ENCODE measurements at regions not wholly inside any gene's neighbourhood (a gene's known extent, or its start where the extent isn't known, plus 50 kb on each side); places are given as distances from the start of the nearest gene placed in this dataset.

GRCh38 chr14:26395726-26396125 lies 202.1 kb downstream of the NOVA1 start:
- no peak for DNase-seq (ENCODE audit: low read depth)

DNA sequence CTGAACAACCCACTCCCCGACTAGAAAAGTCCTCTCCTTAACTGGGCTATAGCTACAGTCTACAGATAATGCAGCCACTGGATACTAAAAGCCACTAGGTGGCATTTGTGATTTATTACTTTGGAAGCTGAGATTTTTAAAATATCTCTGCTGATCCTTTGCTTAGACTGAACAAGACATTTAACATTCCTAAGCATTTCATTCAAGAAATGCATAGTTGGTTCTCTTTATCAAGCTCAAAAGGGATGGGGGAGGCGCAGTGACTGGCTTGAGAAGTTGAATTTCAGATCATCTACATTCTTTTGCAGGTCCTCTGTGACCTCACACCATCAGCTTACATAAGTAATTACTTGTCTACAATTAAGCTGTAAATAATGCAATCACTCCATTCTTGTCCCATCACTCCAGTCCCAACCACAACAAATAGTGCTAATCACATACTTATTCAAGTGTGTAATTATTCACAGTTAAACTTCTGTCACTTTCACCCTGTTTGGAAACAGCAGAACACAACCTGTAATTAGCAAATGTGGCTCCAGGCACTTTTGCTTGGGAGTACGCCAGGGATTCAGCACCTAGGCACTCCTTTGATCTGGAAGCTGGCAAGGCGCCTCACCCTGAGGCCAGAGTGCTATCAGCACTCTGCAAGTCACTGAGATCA lies 203.6 kb downstream of the NOVA1 start:
- no peak for DNase-seq (ENCODE audit: low read depth)

DNA sequence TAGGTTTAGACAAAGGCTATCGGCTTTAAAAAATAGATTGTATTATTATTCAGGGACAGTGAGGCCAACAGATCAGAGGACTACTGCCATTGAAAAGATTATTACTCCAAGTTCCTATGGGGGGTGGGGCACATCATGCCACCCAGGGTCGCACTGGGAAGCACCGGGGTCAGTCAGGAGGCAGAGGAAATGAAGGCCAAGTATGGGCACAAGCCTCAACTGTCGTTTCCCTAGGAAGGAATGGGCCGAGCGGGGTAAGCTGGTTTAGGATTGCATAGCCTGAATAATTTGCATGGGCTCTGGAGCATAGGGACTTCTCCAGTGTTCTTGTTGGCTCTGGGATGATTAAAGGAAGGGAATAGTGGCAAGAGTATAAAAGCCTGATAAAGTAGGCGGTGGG lies 205.3 kb downstream of the NOVA1 start:
- no peak for DNase-seq (ENCODE audit: low read depth)

DNA sequence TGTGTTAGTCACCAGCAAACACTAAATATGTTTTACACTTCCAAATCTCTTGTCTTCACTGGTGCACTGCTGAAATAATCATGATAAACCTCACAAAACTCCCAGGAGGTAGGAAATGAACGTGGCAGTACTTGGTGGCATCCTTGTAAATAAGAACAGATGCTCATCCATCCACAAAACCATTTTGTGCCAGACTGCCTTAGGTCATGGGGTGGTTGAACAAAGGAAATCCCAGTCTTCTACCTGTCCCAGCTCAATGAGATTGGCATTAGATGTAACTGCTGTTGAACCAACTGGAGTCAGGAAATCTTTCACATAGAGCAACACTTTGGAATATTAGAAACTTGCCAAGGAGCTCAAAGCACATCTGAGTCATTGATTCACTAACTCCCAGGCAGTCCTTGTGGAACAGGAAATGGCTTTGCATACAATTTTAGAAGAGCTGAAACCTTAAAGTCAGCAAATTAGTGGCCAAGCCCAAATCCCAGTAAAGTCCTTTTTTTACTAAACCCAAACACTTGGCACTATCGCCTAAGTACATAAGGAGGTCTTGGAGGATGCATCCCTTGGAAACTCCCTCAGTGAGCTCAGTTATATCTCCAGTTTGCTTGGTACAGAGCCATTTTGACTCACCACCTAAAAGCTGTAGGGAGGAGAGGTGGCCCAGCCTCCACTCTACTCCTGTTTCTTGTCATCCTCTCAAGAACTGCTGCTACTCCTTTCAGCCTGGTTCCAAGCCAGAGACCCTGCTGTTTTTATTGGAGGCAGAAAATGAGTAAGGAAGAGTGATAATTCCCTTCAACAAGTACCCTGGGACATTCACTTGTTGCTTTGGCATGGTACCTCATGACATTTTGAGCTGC lies 208.0 kb downstream of the NOVA1 start:
- no peak for DNase-seq (ENCODE audit: low read depth)

GRCh38 chr14:26385310-26385709 lies 212.5 kb downstream of the NOVA1 start:
- DNase-seq (ENCODE audit: low read depth), result no peak

DNA sequence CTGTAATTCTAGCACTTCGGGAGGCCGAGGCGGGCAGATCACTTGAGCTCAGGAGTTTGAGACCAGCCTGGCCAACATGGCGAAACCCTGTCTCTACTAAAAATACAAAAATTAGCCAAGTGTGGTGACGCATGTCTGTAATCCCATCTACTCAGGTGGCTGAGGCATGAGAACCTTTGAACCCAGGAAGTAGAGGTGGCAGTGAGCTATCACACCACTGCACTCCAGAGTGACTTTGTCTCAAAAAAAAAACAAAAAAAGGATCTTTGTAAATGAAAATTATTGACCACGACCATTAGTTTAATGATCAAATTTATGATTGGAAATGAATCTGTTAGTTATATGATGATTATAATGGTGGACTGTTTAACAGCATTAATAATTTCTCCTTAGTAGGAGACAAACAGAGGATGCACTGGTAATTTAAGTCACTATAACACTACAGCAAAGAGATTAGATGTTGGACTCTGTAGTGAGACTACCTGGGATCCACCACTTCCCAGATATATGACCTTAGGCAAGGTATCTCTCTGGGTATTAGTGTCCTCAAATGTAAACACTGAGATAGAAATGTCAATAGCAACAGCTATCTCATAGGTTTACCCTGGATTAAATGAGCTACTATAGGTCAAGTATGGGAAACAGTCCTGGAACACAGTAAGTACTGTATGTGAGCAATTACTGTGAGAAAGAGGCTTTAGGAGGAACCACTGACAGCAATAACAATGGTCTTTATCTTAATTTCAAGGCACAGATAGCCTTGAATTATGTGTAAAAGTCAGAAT lies 214.7 kb downstream of the NOVA1 start:
- DNase-seq (ENCODE audit: low read depth), result no peak

DNA sequence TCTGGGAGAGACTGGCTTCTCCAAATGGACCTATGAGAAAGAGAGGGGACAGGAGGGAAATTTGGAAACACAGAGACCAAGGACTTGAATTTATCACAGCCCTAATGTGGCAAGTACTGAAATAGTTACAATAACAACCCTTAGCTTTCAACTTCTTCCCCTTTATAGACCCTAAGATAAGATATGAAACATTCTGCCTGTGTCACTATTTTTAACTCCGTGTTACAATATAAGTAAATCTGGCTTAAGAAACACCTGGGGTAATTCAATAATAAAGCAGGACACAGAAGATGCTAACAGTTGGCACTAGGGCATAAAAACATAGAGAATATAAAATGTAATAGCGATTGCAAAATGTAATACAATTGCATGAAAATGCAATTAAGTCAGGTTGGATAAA lies 216.4 kb downstream of the NOVA1 start:
- DNase-seq (ENCODE audit: low read depth), result no peak

DNA sequence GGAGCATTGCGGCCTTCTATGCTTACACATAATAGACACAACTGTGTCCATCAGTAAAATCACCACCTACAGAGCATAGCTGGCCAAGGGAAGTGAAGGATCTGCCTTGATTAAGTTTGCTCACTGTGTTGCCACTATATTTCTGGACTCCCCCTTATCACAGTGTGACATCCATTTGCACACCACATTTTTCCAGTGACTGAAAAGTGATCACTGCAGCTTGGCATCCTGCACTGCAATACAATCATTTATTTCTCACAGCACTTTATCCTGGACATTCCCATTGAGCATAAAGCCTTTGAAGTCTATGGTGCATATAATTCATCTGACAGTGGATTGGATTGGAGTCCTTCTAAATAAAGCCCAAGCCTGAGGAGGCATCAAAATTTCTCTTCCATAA lies 217.2 kb downstream of the NOVA1 start:
- DNase-seq (ENCODE audit: low read depth), result no peak

DNA sequence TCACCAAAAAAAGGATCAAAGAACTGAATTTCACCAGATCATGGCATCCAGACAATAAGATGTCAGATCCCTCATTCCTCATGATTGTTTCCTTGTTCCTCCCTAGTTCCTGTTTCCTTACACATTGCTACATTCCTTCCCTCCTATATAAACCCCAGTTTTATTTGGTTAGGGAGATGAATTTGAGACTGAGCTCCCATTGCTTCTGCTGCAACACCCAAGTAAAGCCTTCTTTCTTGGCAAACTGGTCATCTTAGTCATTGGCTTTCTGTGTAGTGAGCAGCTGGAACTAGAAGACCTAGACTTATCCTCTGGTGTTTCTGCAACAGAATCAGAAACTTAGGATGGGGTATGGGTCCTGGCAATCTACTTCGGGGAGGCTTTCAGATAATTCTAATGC lies 217.9 kb downstream of the NOVA1 start:
- no peak for DNase-seq (ENCODE audit: low read depth)

- DNase-seq (ENCODE audit: low read depth), result no peak
These were observed 220.7 kb downstream of the NOVA1 start for GRCh38 chr14:26377150-26377549.

DNA sequence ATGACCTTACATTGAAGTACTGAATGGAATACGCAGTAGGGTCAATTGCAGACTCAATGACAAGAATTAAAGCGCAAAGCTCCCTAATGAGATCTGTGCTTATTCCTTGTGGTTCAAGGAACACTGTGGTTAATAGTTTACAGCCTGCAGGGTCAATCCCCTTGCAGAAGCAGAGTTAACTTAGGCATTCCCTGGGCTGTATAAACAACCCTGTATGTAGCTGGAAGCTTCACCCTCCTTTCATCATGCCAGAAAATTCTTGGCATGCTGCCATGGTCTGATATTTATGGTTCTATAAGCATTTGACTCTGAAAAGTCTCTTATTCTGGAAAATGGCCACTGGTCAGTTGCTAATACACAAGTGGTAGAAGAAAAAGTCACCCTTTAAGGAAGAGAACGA lies 227.7 kb downstream of the NOVA1 start:
- DNase-seq (ENCODE audit: low read depth), result no peak

DNA sequence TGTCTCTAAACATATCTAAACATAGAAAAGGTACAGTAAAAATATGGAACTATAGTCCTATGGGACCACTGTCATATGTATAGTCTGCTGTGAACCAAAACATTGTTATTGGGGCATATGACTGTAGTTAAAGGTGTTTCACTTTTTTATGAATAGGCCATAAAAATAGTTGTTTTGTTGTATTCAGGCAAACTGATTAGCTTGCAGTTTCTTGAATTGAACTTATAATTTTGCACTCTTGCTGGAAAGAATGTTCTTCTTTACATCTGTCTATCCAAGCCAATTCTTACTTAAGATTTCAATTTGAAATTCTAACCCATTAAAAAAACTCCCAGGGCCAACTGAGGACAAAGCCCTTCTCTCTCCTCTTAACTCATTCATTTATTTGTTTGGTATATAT lies 234.1 kb downstream of the NOVA1 start:
- DNase-seq (ENCODE audit: low read depth), result no peak

- DNase-seq (ENCODE audit: low read depth), result no peak
These were observed 253.2 kb downstream of the NOVA1 start for GRCh38 chr14:26344596-26344995.

- no peak for DNase-seq (ENCODE audit: low read depth)
These were observed 258.5 kb downstream of the NOVA1 start for GRCh38 chr14:26339381-26339780.

GRCh38 chr14:26338231-26338630 lies 259.6 kb downstream of the NOVA1 start:
- no peak for DNase-seq (ENCODE audit: low read depth)

DNA sequence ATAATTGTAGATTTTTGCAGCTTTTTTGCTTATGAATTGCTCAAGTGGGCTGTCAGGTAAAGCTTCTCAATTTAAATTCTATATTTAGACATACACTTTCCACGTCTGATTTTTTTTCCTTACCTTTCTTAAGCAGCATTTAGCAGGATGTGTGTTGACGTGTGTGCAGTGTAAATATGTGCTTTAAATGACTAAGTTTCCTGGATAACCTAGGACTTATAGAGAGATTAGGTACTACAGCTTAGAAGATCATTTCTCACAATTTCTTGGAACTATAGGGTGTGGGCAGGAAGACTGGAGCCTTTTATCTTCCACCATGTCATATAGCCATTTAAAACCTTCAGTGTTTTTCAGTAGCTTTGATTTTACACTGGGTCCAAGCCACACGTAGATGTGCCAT lies 263.5 kb downstream of the NOVA1 start:
- DNase-seq (ENCODE audit: low read depth), result no peak

DNA sequence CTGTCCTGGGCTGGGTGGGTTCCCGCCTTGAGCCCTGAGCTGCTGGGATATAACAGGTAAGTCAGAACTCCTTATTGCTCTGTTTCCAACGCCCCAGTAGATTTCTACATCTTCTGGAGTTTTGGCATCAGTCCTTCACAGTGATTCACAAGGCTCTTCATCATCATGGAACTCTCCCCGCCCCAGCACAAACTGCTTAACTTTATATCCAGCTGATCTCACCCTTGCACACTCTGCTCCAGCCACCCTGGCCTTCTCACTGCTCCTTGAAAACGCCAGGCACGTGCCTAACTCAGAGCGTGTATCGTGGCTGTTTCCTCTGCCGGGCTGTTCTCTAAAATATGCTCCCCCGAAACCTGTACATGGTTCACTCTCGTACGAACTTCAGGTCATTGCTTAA lies 264.9 kb downstream of the NOVA1 start:
- no peak for DNase-seq (ENCODE audit: low read depth)

- DNase-seq (ENCODE audit: low read depth), result no peak
These were observed 266.9 kb downstream of the NOVA1 start for GRCh38 chr14:26330982-26331381.

DNA sequence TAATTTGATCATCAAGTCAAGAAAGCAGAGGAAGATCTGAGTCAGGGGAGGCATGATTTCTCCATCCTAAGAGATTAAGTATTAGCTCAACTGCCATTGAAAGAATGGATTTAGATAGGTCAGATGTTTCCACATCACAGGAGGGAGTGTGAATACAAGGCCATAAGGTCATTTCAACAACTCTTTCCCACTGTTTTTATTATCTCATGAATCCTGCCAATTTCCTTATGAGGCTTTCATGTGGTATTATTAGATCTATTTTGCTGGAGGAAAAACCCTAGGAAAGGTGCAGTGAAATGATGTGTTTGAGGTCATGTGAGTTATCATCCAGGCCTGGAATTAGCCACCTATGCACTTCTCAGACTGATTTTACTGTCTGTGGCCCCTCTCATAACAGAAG lies 269.0 kb downstream of the NOVA1 start:
- DNase-seq (ENCODE audit: low read depth), result no peak

GRCh38 chr14:26323869-26324268 lies 274.0 kb downstream of the NOVA1 start:
- no peak for DNase-seq (ENCODE audit: low read depth)

DNA sequence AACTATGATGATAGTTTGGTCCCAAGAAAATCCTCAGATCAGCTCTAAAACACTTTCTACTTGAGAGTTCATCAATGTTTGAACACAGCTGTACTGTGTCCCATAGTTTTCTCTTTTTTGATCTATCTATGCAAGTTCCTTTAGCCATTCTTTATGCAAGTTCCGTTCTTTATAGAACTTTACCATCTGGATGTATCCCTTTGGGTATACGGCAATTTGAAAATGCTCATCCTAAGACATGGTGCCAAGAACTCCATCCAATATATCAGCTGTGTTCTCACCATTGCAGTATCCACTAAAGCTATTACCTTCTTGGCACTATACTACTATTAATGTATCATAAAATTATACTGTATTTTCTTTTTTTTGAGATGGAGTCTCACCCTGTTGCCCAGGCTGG lies 276.9 kb downstream of the NOVA1 start:
- no peak for DNase-seq (ENCODE audit: low read depth)

GRCh38 chr14:26319139-26319864 lies 278.5 kb downstream of the NOVA1 start:
- DNase-seq (ENCODE audit: low read depth), result no peak
